ENCODE measurements at regions not wholly inside any gene's neighbourhood (a gene's known extent, or its start where the extent isn't known, plus 50 kb on each side); places are given as distances from the start of the nearest gene placed in this dataset.
"Not testable (repeated sequence)": the region's sequence is repeated elsewhere in the genome, so short reads cannot be mapped to it uniquely, and the experiment has no call there.

GRCh38 chr1:148049115-148049496, 103.0 kb downstream of the NBPF11 start:
- DNase-seq: not testable (repeated sequence)

GRCh38 chr1:148048423-148049114, 103.5 kb downstream of the NBPF11 start:
- DNase-seq: peak; percentile 49

DNA sequence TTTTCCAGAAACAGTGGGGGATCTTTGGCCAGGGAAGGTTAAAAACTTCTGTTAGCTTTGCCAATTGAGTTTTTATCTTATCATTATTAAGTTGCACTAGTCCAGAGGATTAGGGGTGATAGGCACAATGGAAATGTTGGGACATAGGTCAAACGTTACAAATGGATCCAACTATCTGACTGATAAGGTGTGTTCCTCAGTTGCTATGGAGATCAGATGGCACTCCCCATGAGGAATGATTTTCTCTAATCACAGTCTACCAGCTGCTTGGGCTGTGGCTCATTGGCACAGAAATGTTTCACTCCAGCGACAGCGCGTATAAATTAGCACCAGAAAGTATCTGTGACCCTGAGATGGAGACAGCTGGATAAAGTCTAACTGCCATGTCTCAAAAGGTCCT, 106.2 kb downstream of the NBPF11 start:
- DNase-seq: not testable (repeated sequence)

DNA sequence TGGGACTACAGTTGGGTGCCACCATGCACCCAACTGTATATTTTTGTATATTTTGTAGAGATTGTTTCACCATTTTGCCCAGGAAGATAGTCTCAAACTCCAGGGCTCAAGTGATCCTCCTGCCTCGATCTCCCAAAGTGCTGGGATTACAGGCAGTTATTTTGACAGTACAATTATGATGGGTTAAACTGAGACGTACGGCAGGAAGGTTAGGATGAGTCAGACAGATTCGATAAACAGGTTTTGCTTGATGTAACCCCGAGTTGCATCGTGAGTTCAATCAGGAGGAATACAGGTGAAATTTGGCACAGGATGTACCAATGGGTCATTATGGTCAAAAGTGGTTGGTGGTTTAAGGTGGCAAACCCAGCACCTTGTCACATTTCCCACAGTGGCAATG, 107.6 kb downstream of the NBPF11 start:
- DNase-seq: not testable (repeated sequence)

Data from activated CD4-positive, alpha-beta T cell treated with anti-CD3 and anti-CD28 coated beads, Interleukin-10, Interleukin-2, amounts not matched to agents 100 ng/mL and 50 ng/mL, durations not matched to agents 16 hours and 8 hours (primary cell).